ENCODE measurements at regions not wholly inside any gene's neighbourhood (a gene's known extent, or its start where the extent isn't known, plus 50 kb on each side); places are given as distances from the start of the nearest gene placed in this dataset.

GRCh38 chr16:72711823-72712222, 336.1 kb downstream of the ZFHX3 start:
- TF ChIP-seq, protein P1, sequence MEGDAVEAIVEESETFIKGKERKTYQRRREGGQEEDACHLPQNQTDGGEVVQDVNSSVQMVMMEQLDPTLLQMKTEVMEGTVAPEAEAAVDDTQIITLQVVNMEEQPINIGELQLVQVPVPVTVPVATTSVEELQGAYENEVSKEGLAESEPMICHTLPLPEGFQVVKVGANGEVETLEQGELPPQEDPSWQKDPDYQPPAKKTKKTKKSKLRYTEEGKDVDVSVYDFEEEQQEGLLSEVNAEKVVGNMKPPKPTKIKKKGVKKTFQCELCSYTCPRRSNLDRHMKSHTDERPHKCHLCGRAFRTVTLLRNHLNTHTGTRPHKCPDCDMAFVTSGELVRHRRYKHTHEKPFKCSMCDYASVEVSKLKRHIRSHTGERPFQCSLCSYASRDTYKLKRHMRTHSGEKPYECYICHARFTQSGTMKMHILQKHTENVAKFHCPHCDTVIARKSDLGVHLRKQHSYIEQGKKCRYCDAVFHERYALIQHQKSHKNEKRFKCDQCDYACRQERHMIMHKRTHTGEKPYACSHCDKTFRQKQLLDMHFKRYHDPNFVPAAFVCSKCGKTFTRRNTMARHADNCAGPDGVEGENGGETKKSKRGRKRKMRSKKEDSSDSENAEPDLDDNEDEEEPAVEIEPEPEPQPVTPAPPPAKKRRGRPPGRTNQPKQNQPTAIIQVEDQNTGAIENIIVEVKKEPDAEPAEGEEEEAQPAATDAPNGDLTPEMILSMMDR (IDR thresholded peaks at IDR 0.05; ENCODE audit: extremely low read depth, missing control alignments) = no peak
- DNase-seq (ENCODE audit: low spot score) = no peak

- TF ChIP-seq, protein P1 (IDR thresholded peaks at IDR 0.05; ENCODE audit: extremely low read depth, missing control alignments) = no peak
- DNase-seq (ENCODE audit: low spot score) = no peak
Observed at GRCh38 chr16:72705801-72706200, 342.1 kb downstream of the ZFHX3 start.

GRCh38 chr16:72704746-72705372, 343.1 kb downstream of the ZFHX3 start:
- TF ChIP-seq, protein P1 (IDR thresholded peaks at IDR 0.05; ENCODE audit: extremely low read depth, missing control alignments) = no peak
- no peak for DNase-seq (ENCODE audit: low spot score)

- DNase-seq (ENCODE audit: low spot score) = no peak
- TF ChIP-seq, protein P1 (IDR thresholded peaks at IDR 0.05; ENCODE audit: extremely low read depth, missing control alignments) = no peak
Observed at GRCh38 chr16:72689851-72690250, 358.1 kb downstream of the ZFHX3 start.

DNA sequence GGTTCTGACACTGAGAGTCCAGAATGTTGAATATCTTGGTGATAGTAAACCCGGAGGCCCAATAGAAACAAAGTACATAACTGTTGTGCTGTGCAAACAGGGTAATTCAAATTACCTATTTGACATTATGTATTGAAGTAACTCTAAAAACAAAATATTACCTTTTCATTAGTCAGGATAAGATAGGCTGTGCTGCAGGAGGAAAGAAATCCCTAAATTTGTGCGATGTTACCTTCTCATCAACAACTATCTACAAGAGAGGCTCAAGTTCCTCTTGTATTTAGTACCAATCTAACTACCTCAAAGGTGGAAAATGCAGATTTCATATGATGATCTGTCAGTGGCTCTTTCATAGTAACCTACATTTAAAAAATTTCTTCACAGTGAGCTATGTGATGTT, 367.2 kb downstream of the ZFHX3 start:
- no peak for DNase-seq (ENCODE audit: low spot score)
- TF ChIP-seq, protein P1 (IDR thresholded peaks at IDR 0.05; ENCODE audit: extremely low read depth, missing control alignments) = no peak

DNA sequence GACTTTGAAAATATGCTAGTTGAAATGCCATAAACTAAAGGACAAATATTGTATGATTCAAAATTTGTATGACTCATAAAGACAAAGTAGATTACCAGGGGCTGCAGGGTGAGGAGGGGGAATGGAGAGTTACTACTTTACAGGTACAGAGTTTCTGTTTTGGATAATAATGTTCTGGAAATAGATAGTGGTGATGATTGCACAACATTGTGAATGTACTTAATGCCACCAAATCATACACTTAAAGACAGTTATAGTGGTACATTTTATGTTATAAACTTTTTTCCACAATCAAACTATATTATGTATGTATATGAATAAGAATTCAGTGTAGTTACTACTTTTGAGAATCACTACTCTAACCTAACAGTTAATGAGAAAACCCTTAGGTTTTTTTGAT, 368.1 kb downstream of the ZFHX3 start:
- DNase-seq (ENCODE audit: low spot score) = no peak
- TF ChIP-seq, protein P1 (IDR thresholded peaks at IDR 0.05; ENCODE audit: extremely low read depth, missing control alignments) = no peak

DNA sequence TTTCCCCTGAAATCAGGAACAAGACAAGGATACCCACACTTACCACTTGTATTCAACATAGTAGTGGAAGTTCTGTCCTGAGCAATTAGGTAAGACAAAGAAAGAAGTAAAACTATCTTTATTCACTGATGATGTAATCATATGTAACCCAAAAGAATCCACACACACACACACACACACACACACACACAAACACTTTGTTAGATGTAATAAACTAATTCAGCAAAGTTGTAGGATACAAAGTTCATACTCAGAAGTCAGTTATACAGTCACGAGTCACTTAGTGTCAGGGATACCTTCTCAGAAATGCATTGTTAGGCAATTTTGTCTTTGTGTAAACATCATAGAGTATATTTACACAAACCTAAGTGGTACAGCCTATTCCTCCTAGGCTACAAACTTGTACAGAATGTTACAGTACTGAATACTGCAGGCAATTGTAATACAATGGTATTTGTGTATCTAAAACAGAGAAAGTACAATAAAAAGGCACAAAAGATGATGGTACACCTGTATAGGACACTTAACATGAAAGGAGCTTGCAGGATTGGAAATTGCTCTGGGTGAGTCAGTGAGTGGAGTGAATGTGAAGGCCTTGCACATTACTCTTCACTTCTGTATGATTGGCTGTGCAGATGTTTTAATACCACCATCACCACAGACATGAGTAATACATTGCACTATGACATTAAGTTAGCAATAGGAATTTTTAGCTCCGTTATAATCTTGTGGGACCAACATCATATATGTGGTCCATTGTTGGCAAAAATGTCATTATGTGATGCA, 370.1 kb downstream of the ZFHX3 start:
- no peak for DNase-seq (ENCODE audit: low spot score)
- TF ChIP-seq, protein P1 (IDR thresholded peaks at IDR 0.05; ENCODE audit: extremely low read depth, missing control alignments) = no peak

Data from GM20000 (cell line).